Neuronal stem cell (in vitro differentiated cells): ENCODE measurements at regions not wholly inside any gene's neighbourhood (a gene's known extent, or its start where the extent isn't known, plus 50 kb on each side); places are given as distances from the start of the nearest gene placed in this dataset.

Source experiments
- DNase-seq: peaks from one replicate; pipeline ENCODE4 v3.0.0-alpha.2; 2013; ENCODE audit warnings: low spot score
- H2AFZ ChIP-seq: one replicate; pipeline ENCODE4 v1.6.1; 2013; ENCODE audit warnings: mild to moderate bottlenecking, low read length, inconsistent platforms
- H2AK5ac ChIP-seq: 2 replicates; pipeline ENCODE4 v1.6.1; 2013; ENCODE audit warnings: low read depth, mild to moderate bottlenecking, inconsistent platforms, low read length, moderate library complexity, mixed read lengths
- H2BK120ac ChIP-seq: 2 replicates; pipeline ENCODE4 v1.6.1; 2013; ENCODE audit warnings: low read depth, mild to moderate bottlenecking, inconsistent platforms, low read length, moderate library complexity, mixed read lengths
- H2BK12ac ChIP-seq: one replicate; pipeline ENCODE4 v1.6.1; 2013; ENCODE audit warnings: low read length, inconsistent platforms
- H2BK15ac ChIP-seq: 2 replicates; pipeline ENCODE4 v1.6.1; 2013; ENCODE audit warnings: mild to moderate bottlenecking, low read length, inconsistent platforms, mixed read lengths
- H2BK5ac ChIP-seq: one replicate; pipeline ENCODE4 v1.6.1; 2013; ENCODE audit warnings: inconsistent platforms, mild to moderate bottlenecking, low read length, moderate library complexity
- H3K14ac ChIP-seq: one replicate; pipeline ENCODE4 v1.6.1; 2013; ENCODE audit warnings: low read length, inconsistent platforms
- H3K18ac ChIP-seq: 2 replicates; pipeline ENCODE4 v1.6.1; 2013; ENCODE audit warnings: low read length, inconsistent platforms
- H3K23ac ChIP-seq: 2 replicates; pipeline ENCODE4 v1.6.1; 2013; ENCODE audit warnings: low read depth, mild to moderate bottlenecking, mixed read lengths, low read length, inconsistent platforms; ENCODE audit not compliant: poor library complexity
- H3K27ac ChIP-seq: replicated peaks from 3 replicates; pipeline ENCODE4 v1.5.1; 2013; ENCODE audit warnings: low read length, inconsistent platforms
- H3K27me3 ChIP-seq, 3 experiments: 2 replicates each; pipeline ENCODE4 v1.6.1; 2013; ENCODE audit warnings: low read length in 3 of 3, mild to moderate bottlenecking in 2 of 3, inconsistent platforms in 1 of 3, low read depth in 1 of 3, mixed read lengths in 1 of 3, moderate library complexity in 1 of 3; ENCODE audit not compliant: control insufficient read depth in 3 of 3, insufficient read depth in 3 of 3
- H3K36me3 ChIP-seq, 2 donors: replicated peaks in 1 of 2; 2 replicates each; pipeline ENCODE4 v1.6.1; 2013; ENCODE audit warnings: low read length in 2 of 2; ENCODE audit not compliant: control insufficient read depth in 2 of 2, insufficient read depth in 2 of 2
- H3K4ac ChIP-seq: 2 replicates; pipeline ENCODE4 v1.6.1; 2013; ENCODE audit warnings: inconsistent platforms, mild to moderate bottlenecking, low read length, moderate library complexity
- H3K4me1 ChIP-seq, 2 donors: 1 replicate in 1 of 2; 2 replicates in 1 of 2; pipeline ENCODE4 v1.6.1; 2013; ENCODE audit warnings: low read length in 2 of 2, low read depth in 1 of 2; ENCODE audit not compliant: control insufficient read depth in 2 of 2, insufficient read depth in 1 of 2
- H3K4me2 ChIP-seq: one replicate; pipeline ENCODE4 v1.6.1; 2013; ENCODE audit warnings: mild to moderate bottlenecking, low read length, inconsistent platforms; ENCODE audit not compliant: insufficient read depth, poor library complexity, severe bottlenecking
- H3K4me3 ChIP-seq, 2 donors: 2 replicates each; pipeline ENCODE4 v1.5.1; 2013; ENCODE audit warnings: low read length in 2 of 2, mild to moderate bottlenecking in 2 of 2, inconsistent platforms in 1 of 2, moderate library complexity in 1 of 2
- H3K79me1 ChIP-seq: one replicate; pipeline ENCODE4 v1.6.1; 2013; ENCODE audit warnings: low read depth, mild to moderate bottlenecking, inconsistent platforms, low read length, moderate library complexity
- H3K9ac ChIP-seq: one replicate; pipeline ENCODE4 v1.6.1; 2013; ENCODE audit warnings: mild to moderate bottlenecking, low read depth, low read length, inconsistent platforms; ENCODE audit not compliant: poor library complexity
- H3K9me3 ChIP-seq, 2 donors: replicated peaks in 1 of 2; 2 replicates each; pipeline versions ENCODE3 to v1.6.1; 2013; ENCODE audit warnings: low read length in 2 of 2, mild to moderate bottlenecking in 2 of 2, inconsistent platforms in 1 of 2, low read depth in 1 of 2, mixed read lengths in 1 of 2, moderate library complexity in 1 of 2; ENCODE audit not compliant: control insufficient read depth in 2 of 2, insufficient read depth in 1 of 2
- H4K8ac ChIP-seq: one replicate; pipeline ENCODE4 v1.6.1; 2013; ENCODE audit warnings: low read depth, mild to moderate bottlenecking, inconsistent platforms, low read length, moderate library complexity
- H4K91ac ChIP-seq: one replicate; pipeline ENCODE4 v1.6.1; 2013; ENCODE audit warnings: low read length, low read depth, mild to moderate bottlenecking, inconsistent platforms; ENCODE audit not compliant: poor library complexity
- WGBS, 2 donors: extraction: QIAGEN DNeasy Blood & Tissue Kit; methylation state at CpG; one replicate each; pipeline ENCODE4 v1.1.7; 2013; ENCODE audit warnings: missing lambda C conversion rate in 2 of 2, mixed read lengths in 1 of 2; ENCODE audit not compliant: insufficient read length in 2 of 2, insufficient replicate concordance in 1 of 2; ENCODE audit errors: extremely low coverage in 2 of 2; 5-methylcytosine and 5-hydroxymethylcytosine counted together

DNA sequence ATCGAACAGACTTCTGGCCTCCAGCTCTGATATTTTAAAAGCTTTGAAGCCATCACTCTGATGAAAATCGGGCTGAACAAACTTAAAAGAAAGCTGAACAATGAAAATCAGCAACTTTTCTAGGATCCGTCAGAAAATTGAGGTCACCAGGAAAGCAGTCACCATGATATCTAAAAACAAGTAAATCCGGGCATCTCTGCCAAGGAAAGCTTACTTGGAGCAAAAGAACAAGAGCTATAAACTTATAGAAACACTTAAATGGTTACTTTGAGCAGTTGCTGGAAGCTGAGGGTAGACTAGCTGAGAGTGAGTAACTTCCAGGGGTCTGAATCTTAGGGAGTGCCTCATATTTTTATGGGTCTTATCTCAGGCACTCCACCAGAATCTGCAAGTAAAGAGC, 1043.0 kb upstream of the CDH18 start:
- Histone ChIP-seq H3K27me3 (no peaks in the 10 kb centered on the region), H4K91ac (no peak overlapping the region), H3K27ac (no peak overlapping the region), H3K14ac (no peak overlapping the region), H3K4ac (no peak overlapping the region), H3K9ac (no peak overlapping the region), H2BK120ac (no peak overlapping the region), H3K4me3 (no peak overlapping the region), H4K8ac (no peak overlapping the region), H3K79me1 (no peaks in the 10 kb centered on the region), H3K4me2 (no peak overlapping the region), H2AK5ac (no peak overlapping the region), H3K36me3 (no peaks in the 10 kb centered on the region), H2BK15ac (no peak overlapping the region), H2BK12ac (no peak overlapping the region), H2BK5ac (no peak overlapping the region), H3K4me1 (no peaks in the 10 kb centered on the region), H3K23ac (no peak overlapping the region), H3K9me3 (no peaks in the 10 kb centered on the region), H2AFZ (peak overlapping the region; percentile 53), H3K18ac (no peak overlapping the region)
- WGBS, 2 donors, result no CpG with 5 or more reads among the region's 4 CpGs
- no peak for DNase-seq

DNA sequence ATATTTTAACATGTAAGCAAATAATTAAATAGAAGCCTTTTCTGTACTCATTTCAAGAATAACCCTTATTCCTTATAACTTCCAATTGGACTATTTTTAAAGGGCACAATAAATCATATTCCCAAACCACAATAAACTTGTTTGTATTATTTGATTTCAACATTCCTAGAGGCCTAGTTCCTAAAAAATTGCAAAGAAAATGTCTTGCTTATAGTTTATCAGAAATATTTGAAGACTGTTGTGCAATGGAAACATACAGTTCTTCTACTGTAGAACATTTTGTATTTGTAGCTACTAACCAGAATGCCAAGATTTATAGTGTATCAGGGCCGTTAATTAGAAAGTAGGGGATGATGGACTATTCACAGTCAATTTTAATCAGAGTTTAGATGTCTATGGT, 1037.0 kb upstream of the CDH18 start:
- H3K4me2 ChIP-seq, result no peak overlapping the region
- H4K8ac ChIP-seq, result no peak overlapping the region
- H3K36me3 ChIP-seq, result no peaks in the 10 kb centered on the region
- no CpG with 5 or more reads among the region's 1 CpG for WGBS, 2 donors
- H3K18ac ChIP-seq, result no peak overlapping the region
- no peaks in the 10 kb centered on the region for H3K9me3 ChIP-seq
- no peak overlapping the region for H3K4ac ChIP-seq
- no peak overlapping the region for H2BK120ac ChIP-seq
- H3K27ac ChIP-seq, result no peak overlapping the region
- H2AFZ ChIP-seq, result no peak overlapping the region
- no peak overlapping the region for H4K91ac ChIP-seq
- H2AK5ac ChIP-seq, result no peak overlapping the region
- H3K79me1 ChIP-seq, result no peaks in the 10 kb centered on the region
- H3K27me3 ChIP-seq, result no peaks in the 10 kb centered on the region
- DNase-seq, result no peak
- no peak overlapping the region for H3K9ac ChIP-seq
- H3K4me1 ChIP-seq, result no peaks in the 10 kb centered on the region
- no peak overlapping the region for H2BK5ac ChIP-seq
- H2BK15ac ChIP-seq, result no peak overlapping the region
- H3K14ac ChIP-seq, result no peak overlapping the region
- no peak overlapping the region for H3K4me3 ChIP-seq
- no peak overlapping the region for H3K23ac ChIP-seq
- H2BK12ac ChIP-seq, result no peak overlapping the region

DNA sequence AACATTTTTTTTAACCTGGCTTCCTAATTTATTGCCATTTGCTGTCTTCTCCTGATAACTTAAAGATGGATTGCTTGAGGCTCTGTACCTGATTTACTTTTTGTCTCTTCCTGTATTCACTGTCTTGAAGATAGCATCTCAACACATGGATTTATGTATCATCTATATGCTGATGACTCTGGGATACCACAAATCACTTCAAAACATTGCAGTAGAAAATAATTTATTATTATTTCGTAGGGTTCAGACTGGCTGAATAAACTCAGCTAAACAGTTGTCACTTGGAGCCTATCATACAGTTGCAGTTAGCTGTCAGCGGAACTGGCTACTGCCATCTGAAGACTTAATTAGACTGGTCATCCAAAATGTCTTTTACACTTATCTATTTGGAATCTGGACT, 1025.2 kb upstream of the CDH18 start:
- Histone ChIP-seq H3K27me3 (no peaks in the 10 kb centered on the region), H3K79me1 (no peaks in the 10 kb centered on the region), H4K8ac (no peak overlapping the region), H3K4me1 (no peaks in the 10 kb centered on the region), H3K23ac (no peak overlapping the region), H4K91ac (no peak overlapping the region), H2BK5ac (no peak overlapping the region), H3K36me3 (no peaks in the 10 kb centered on the region), H3K9me3 (peaks cover 0 to 1% of the 10 kb centered on the region in 2 donors), H3K27ac (no peak overlapping the region), H2BK120ac (no peak overlapping the region), H2AFZ (no peak overlapping the region), H3K4ac (no peak overlapping the region), H2BK15ac (no peak overlapping the region), H3K14ac (no peak overlapping the region), H3K9ac (no peak overlapping the region), H3K18ac (no peak overlapping the region), H3K4me3 (no peak overlapping the region), H2AK5ac (no peak overlapping the region), H2BK12ac (no peak overlapping the region), H3K4me2 (no peak overlapping the region)
- WGBS, 2 donors, result no CpG with 5 or more reads among the region's 2 CpGs
- DNase-seq, result no peak

DNA sequence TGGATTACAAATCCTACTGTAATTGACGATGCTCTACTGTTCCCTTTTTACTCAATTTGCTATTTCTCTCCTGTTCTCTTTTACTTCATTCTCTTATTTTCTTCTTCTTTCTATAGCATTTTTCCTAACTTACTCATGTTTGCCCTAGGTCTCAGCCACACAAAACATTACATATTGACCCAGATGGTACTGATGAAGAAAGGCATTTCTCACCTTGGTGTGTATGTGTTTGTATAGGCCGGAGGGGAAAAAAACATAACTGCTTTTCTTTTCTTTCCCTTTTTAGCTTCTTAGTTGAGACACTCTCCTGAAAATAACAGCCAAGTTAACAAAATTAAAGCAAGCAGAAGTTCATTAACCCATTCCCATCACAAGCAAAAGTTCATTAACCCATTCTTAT, 1019.8 kb upstream of the CDH18 start:
- Histone ChIP-seq H3K9me3 (no peaks in the 10 kb centered on the region), H3K27ac (no peak overlapping the region), H3K23ac (no peak overlapping the region), H2AK5ac (no peak overlapping the region), H3K27me3 (no peaks in the 10 kb centered on the region), H2BK12ac (no peak overlapping the region), H3K18ac (no peak overlapping the region), H2BK5ac (no peak overlapping the region), H3K79me1 (no peaks in the 10 kb centered on the region), H2AFZ (no peak overlapping the region), H3K14ac (no peak overlapping the region), H3K4me3 (no peak overlapping the region), H3K4ac (no peak overlapping the region), H4K8ac (no peak overlapping the region), H3K36me3 (no peaks in the 10 kb centered on the region), H2BK15ac (no peak overlapping the region), H2BK120ac (no peak overlapping the region), H3K9ac (no peak overlapping the region), H4K91ac (no peak overlapping the region), H3K4me2 (no peak overlapping the region), H3K4me1 (no peaks in the 10 kb centered on the region)
- no peak for DNase-seq
- WGBS, 2 donors, result no CpG with 5 or more reads among the region's 2 CpGs
